ENCODE measurements at regions not wholly inside any gene's neighbourhood (a gene's known extent, or its start where the extent isn't known, plus 50 kb on each side); places are given as distances from the start of the nearest gene placed in this dataset.
"Not testable (repeated sequence)": the region's sequence is repeated elsewhere in the genome, so short reads cannot be mapped to it uniquely, and the experiment has no call there.

GRCh38 chr7:82501346-82501745, 57.8 kb upstream of the CACNA2D1 start:
- TF ChIP-seq CTCF (IDR thresholded peaks at IDR 0.05): no peak
- Mint-ChIP-seq H3K4me1 (no peaks in the 10 kb centered on the region), H3K4me3 (no peak overlapping the region), H3K9me3 (peaks cover 7 to 26% (median 14%) of the 10 kb centered on the region in 7 donors), H3K27ac (no peak overlapping the region), H3K27me3 (ENCODE audit: low read depth in 3 of 3) (no peaks in the 10 kb centered on the region), H3K36me3 (no peaks in the 10 kb centered on the region)
- intact Hi-C loops (cut with micrococcal nuclease): no loop called here
- DNase-seq: no peak
- no peaks in the 10 kb centered on the region for H4K20me1 ChIP-seq (ENCODE audit: insufficient read depth, low read length)
- H3K27me3 ChIP-seq (ENCODE audit: control insufficient read depth in 2 of 2, insufficient read depth in 2 of 2, low read length in 2 of 2): no peaks in the 10 kb centered on the region
- H3K4me1 ChIP-seq (ENCODE audit: control insufficient read depth in 1 of 2, insufficient read depth in 2 of 2, low read length in 2 of 2): no peaks in the 10 kb centered on the region
- no peaks in the 10 kb centered on the region for H3K36me3 ChIP-seq (replicated peaks in 1 of 2; ENCODE audit: control insufficient read depth in 1 of 2, insufficient read depth in 2 of 2, low read length in 2 of 2)
- WGBS (ENCODE audit: insufficient coverage): no CpG with 5 or more reads among the region's 4 CpGs
- no peak overlapping the region for H3K27ac ChIP-seq (ENCODE audit: low read depth in 1 of 2, low read length in 2 of 2)
- no peak overlapping the region for H3K4me3 ChIP-seq (replicated peaks in 1 of 3; ENCODE audit: low read depth in 2 of 3, low read length in 3 of 3)
- H2AFZ ChIP-seq (ENCODE audit: insufficient read depth, low read depth, low read length, poor library complexity, severe bottlenecking): no peak overlapping the region
- H3K9ac ChIP-seq (ENCODE audit: insufficient read depth, low read length, poor library complexity, severe bottlenecking): no peak overlapping the region
- no peak overlapping the region for H3K4me2 ChIP-seq (replicated peaks; ENCODE audit: extremely low read depth, low read length, poor library complexity, severe bottlenecking)
- H3K79me2 ChIP-seq (ENCODE audit: insufficient read depth, low read length): no peaks in the 10 kb centered on the region
- peaks cover 10 to 22% of the 10 kb centered on the region in 2 donors for H3K9me3 ChIP-seq (replicated peaks in 1 of 2; ENCODE audit: control insufficient read depth in 1 of 2, insufficient read depth in 1 of 2, low read length in 2 of 2)

DNA sequence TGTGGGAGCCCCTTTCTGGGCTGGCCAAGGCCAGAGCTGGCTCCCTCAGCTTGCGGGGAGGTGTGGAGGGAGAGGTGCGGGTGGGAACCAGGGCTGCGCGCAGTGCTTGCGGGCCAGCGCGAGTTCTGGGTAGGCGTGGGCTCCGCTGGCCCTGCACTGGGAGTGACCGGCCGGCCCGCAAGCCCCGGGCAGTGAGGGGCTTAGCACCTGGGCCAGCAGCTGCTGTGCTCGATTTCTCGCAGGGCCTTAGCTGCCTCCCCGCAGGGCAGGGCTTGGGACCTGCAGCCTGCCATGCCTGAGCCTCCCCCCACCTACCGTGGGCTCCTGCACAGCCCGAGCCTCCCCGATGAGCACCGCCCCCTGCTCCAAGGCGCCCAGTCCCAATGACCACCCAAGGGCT, 56.0 kb upstream of the CACNA2D1 start:
- H3K27me3 ChIP-seq (ENCODE audit: control insufficient read depth in 2 of 2, insufficient read depth in 2 of 2, low read length in 2 of 2); H3K79me2 ChIP-seq (ENCODE audit: insufficient read depth, low read length); intact Hi-C loops (cut with micrococcal nuclease); H3K4me3 Mint-ChIP-seq; H3K27ac ChIP-seq (ENCODE audit: low read depth in 1 of 2, low read length in 2 of 2); H3K4me3 ChIP-seq (replicated peaks in 1 of 3; ENCODE audit: low read depth in 2 of 3, low read length in 3 of 3); H3K27me3 Mint-ChIP-seq (ENCODE audit: low read depth in 3 of 3); H3K4me1 ChIP-seq (ENCODE audit: control insufficient read depth in 1 of 2, insufficient read depth in 2 of 2, low read length in 2 of 2); H3K27ac Mint-ChIP-seq; H3K36me3 ChIP-seq (replicated peaks in 1 of 2; ENCODE audit: control insufficient read depth in 1 of 2, insufficient read depth in 2 of 2, low read length in 2 of 2); H3K4me2 ChIP-seq (replicated peaks; ENCODE audit: extremely low read depth, low read length, poor library complexity, severe bottlenecking); DNase-seq; H3K4me1 Mint-ChIP-seq; H2AFZ ChIP-seq (ENCODE audit: insufficient read depth, low read depth, low read length, poor library complexity, severe bottlenecking); H4K20me1 ChIP-seq (ENCODE audit: insufficient read depth, low read length); H3K36me3 Mint-ChIP-seq; H3K9ac ChIP-seq (ENCODE audit: insufficient read depth, low read length, poor library complexity, severe bottlenecking): not testable (repeated sequence)
- 96% methylated on average over 10 of the region's 21 CpGs for WGBS (ENCODE audit: insufficient coverage)
- H3K9me3 Mint-ChIP-seq: peaks cover 4 to 20% (median 14%) of the 10 kb centered on the region in 7 donors
- peaks cover 10 to 22% of the 10 kb centered on the region in 2 donors for H3K9me3 ChIP-seq (replicated peaks in 1 of 2; ENCODE audit: control insufficient read depth in 1 of 2, insufficient read depth in 1 of 2, low read length in 2 of 2)
